KMS-11 (cell line): ENCODE measurements at regions not wholly inside any gene's neighbourhood (a gene's known extent, or its start where the extent isn't known, plus 50 kb on each side); places are given as distances from the start of the nearest gene placed in this dataset.

Experiments
- H2AFZ ChIP-seq: fragments of 200-600 bp; sonication (generic); 2 replicates; pipeline ENCODE4 v1.6.1; 2016; ENCODE audit warnings: antibody characterized with exemption, mixed run types, low read depth
- H3K27ac ChIP-seq: fragments of 200-600 bp; sonication (generic); 2 replicates; pipeline ENCODE4 v1.6.1; 2016; ENCODE audit warnings: mild to moderate bottlenecking, mixed run types
- H3K27me3 ChIP-seq: fragments of 200-600 bp; sonication (generic); 2 replicates; pipeline ENCODE4 v1.6.1; 2017; ENCODE audit warnings: mild to moderate bottlenecking, low read depth, mixed run types, moderate library complexity; ENCODE audit not compliant: insufficient read depth
- H3K36me3 ChIP-seq: fragments of 200-600 bp; sonication (generic); 2 replicates; pipeline ENCODE4 v1.6.1; 2017; ENCODE audit warnings: mild to moderate bottlenecking, mixed run types; ENCODE audit not compliant: insufficient read depth
- H3K4me1 ChIP-seq: fragments of 200-600 bp; sonication (generic); 2 replicates; pipeline ENCODE4 v1.6.1; 2016; ENCODE audit warnings: mild to moderate bottlenecking, low read depth, mixed run types; ENCODE audit not compliant: poor library complexity, severe bottlenecking
- H3K4me2 ChIP-seq: fragments of 200-600 bp; sonication (generic); 2 replicates; pipeline ENCODE4 v1.7.0; 2016; ENCODE audit warnings: mild to moderate bottlenecking, mixed run types
- H3K4me3 ChIP-seq: fragments of 200-600 bp; sonication (generic); IDR thresholded peaks from 2 replicates; pipeline ENCODE4 v1.6.1; 2017; ENCODE audit warnings: low read depth, low read length, mixed read lengths; ENCODE audit not compliant: insufficient read depth
- H3K79me2 ChIP-seq: fragments of 200-600 bp; sonication (generic); 2 replicates; pipeline ENCODE4 v1.6.1; 2016; ENCODE audit warnings: low read depth, mixed run types; ENCODE audit not compliant: insufficient read depth
- H3K9ac ChIP-seq: fragments of 200-600 bp; sonication (generic); 2 replicates; pipeline ENCODE4 v1.6.1; 2016; ENCODE audit warnings: mild to moderate bottlenecking, mixed run types
- H4K20me1 ChIP-seq: fragments of 200-600 bp; sonication (generic); 2 replicates; pipeline ENCODE4 v1.6.1; 2016; ENCODE audit warnings: mild to moderate bottlenecking, mixed run types; ENCODE audit not compliant: insufficient read depth
- CTCF ChIP-seq: fragments of 200-600 bp; sonication (generic); conservative IDR thresholded peaks from 2 replicates; pipeline ENCODE4 v1.6.1; 2017; ENCODE audit warnings: low read depth, mild to moderate bottlenecking, antibody characterized with exemption, low read length, moderate library complexity, mixed read lengths

DNA sequence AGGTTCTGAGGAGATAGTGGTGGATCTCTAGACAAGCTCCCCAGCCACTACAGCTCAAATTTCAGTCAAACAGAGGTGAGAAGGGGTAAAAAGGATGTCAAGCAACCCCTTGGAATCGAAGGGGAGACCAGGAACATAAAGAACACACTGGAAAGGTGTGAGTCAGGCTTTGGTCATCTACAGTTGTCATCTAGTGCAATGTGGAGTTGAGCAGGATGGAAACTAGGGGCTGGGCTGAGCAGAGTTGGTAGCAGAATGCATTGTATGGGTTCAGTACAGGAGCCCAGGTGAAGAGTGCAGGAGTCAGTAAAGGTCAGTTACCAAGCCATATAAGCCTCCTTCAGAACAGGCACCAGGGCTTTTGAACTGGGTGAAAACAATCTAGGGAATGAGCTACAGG is 52.7 kb upstream of the VAV3 start:
- H3K4me3 ChIP-seq, result no peak overlapping the region
- H3K9ac ChIP-seq, result no peak overlapping the region
- H2AFZ ChIP-seq, result no peak overlapping the region
- no peak for TF ChIP-seq CTCF
- no peaks in the 10 kb centered on the region for H3K4me1 ChIP-seq
- H4K20me1 ChIP-seq, result no peaks in the 10 kb centered on the region
- H3K79me2 ChIP-seq, result no peaks in the 10 kb centered on the region
- H3K27ac ChIP-seq, result no peak overlapping the region
- H3K27me3 ChIP-seq, result no peaks in the 10 kb centered on the region
- no peaks in the 10 kb centered on the region for H3K36me3 ChIP-seq
- H3K4me2 ChIP-seq, result no peak overlapping the region

DNA sequence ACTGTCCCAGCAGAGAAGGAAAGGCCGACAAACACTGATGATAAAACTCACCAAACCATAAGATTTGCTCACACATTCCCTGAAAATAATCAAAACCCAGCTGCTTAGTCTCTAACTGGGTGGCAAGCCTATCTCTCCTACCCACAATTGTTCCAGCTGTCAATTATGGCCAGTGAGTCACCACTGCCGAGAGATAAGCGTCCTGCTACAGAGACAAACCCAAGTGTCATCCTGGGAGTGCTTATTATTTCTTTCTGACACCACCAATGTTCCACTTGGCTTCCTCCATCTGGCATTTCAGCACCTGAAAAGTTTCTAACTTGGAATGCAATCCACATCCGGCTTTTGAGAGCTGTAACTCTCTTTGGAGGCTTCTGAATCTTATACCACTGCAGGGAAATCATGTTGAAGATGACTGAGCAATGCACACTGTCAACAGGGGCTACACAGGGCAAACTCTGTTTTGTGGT is 51.5 kb upstream of the VAV3 start:
- Histone ChIP-seq H3K4me1 (no peaks in the 10 kb centered on the region), H2AFZ (no peak overlapping the region), H4K20me1 (no peaks in the 10 kb centered on the region), H3K27ac (no peak overlapping the region), H3K27me3 (no peaks in the 10 kb centered on the region), H3K9ac (no peak overlapping the region), H3K4me2 (no peak overlapping the region), H3K36me3 (no peaks in the 10 kb centered on the region), H3K79me2 (no peaks in the 10 kb centered on the region), H3K4me3 (no peak overlapping the region)
- no peak for TF ChIP-seq CTCF
